ENCODE measurements at regions not wholly inside any gene's neighbourhood (a gene's known extent, or its start where the extent isn't known, plus 50 kb on each side); places are given as distances from the start of the nearest gene placed in this dataset.

GRCh38 chr2:111662771-111663470 lies 221.1 kb downstream of the ANAPC1 start:
- TF ChIP-seq CTCF (conservative IDR thresholded peaks at IDR 0.05): no peak
- TF ChIP-seq ZFX (IDR thresholded peaks at IDR 0.05): no peak
- H3K27ac ChIP-seq: no peak overlapping the region

DNA sequence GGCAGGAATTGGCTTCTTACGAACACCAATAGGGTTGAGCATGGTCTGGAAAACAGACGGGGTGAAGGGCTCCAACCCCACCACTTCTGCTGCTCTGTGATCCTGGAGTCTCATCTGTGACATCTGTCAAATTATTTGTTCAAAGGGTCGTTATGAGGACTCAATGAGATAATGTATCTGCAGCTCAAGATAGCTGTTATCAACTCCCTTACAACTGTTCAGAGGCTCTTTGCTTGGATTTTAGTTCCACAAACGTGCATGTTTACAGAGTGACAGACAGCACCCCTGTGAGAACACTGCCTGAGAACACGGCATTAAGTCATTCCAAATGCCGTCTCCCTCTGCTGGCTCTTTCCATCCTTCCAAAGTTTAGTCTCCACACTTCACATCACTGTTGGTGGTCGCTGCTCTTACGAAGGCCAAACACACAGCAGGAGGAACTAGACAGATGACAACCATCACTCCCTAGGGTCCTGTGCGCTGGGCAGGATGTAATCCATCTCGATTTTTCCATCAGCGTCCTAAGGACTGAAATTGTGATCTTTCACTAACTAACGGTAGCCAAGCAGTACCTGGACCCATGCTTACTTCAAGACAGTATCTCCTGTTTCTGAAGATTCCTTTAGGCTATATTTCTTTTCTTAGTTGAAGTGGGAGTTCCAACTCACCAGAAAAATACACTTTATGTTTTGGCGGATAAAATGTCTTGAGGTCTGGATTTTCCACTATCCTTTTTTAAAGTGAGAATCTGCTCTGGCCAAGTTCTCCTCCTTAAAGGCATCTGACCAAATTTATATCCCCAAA lies 220.3 kb downstream of the ANAPC1 start:
- TF ChIP-seq CTCF (conservative IDR thresholded peaks at IDR 0.05) (no peak), ZFX (IDR thresholded peaks at IDR 0.05) (no peak)
- H3K27ac ChIP-seq: no peak overlapping the region

DNA sequence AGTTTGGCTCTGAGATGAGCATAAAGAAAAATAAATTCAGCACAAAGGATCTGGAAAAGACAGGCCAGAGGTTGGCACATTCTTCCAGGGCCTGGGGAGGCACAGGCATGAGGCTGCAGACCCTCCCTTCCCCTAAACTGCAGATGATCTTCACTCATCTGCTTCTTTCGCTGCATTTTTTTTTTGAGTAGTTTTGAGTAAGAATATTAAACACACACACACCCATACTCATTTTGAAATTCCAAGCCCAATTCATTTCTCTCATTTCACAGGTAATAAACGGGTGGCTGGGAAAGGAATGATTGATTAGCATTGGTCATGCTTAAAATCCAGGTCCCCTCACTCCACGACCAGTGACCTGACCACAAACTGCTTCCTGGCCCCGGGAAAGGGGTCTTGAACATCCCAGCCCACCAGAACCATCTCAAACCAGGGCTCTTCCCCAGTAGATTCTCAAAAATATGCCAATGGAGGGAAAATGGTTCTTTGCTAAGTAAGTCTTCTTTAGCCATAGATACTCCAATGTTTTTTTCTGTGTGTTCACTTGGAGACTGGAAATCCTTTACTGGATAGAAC lies 219.6 kb downstream of the ANAPC1 start:
- TF ChIP-seq ZFX (IDR thresholded peaks at IDR 0.05): no peak
- no peak for TF ChIP-seq CTCF (conservative IDR thresholded peaks at IDR 0.05)
- H3K27ac ChIP-seq: no peak overlapping the region

- H3K27ac ChIP-seq: no peak overlapping the region
- TF ChIP-seq ZFX (IDR thresholded peaks at IDR 0.05) (no peak), CTCF (conservative IDR thresholded peaks at IDR 0.05) (no peak)
These were observed 219.0 kb downstream of the ANAPC1 start for GRCh38 chr2:111665011-111665410.

DNA sequence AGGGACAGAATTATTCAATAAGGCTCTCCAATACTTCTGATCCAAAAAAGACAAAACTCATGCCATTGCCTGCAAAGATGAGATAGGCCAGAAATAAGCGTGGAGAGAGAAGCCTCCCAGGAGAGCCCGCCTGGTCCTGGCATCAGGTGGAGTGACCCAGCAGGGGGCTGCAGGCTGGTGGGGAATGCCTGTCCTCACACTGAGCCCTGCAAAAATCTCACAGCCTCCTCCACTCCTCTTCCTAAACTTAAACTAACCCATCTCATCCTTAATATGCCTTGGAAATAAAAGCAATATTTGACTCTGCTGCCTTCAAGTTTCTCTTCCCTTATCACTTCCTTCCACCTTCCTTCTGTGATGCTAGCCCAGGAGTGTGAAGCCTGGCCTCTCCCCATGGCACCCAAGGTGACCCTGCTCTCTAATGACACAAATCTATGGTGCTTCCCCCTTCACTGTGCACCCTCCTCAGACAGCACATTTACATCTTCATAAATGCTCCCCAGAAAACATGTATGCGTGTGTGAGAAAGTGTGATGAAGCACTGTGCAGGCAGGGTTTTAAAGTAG lies 218.4 kb downstream of the ANAPC1 start:
- H3K27ac ChIP-seq: no peak overlapping the region
- no peak for TF ChIP-seq ZFX (IDR thresholded peaks at IDR 0.05)
- no peak for TF ChIP-seq CTCF (conservative IDR thresholded peaks at IDR 0.05)

DNA sequence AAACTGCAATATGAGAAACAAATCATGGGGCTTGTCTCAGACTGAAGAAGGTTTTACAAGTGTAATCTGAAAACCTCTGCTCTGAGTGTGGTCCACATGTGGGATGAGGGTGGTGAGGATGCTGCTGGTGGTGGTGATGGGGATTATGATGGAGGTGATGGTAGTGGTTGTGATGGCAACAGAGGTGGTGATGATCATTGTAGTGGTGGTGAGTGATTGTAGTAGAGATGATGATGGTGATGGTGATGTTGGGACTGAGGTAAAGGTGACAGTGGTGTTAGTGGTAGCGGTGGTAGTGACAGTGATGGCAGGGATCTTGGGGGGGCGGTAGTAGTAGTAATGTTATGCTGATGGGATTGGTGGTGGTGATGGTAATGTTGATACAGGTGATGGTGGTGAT lies 217.8 kb downstream of the ANAPC1 start:
- TF ChIP-seq CTCF (conservative IDR thresholded peaks at IDR 0.05) (no peak), ZFX (IDR thresholded peaks at IDR 0.05) (no peak)
- H3K27ac ChIP-seq: no peak overlapping the region

- H3K27ac ChIP-seq: no peak overlapping the region
- no peak for TF ChIP-seq ZFX (IDR thresholded peaks at IDR 0.05)
- no peak for TF ChIP-seq CTCF (conservative IDR thresholded peaks at IDR 0.05)
These were observed 217.0 kb downstream of the ANAPC1 start for GRCh38 chr2:111667001-111667400.
